Loucy (cell line): ENCODE measurements at regions not wholly inside any gene's neighbourhood (a gene's known extent, or its start where the extent isn't known, plus 50 kb on each side); places are given as distances from the start of the nearest gene placed in this dataset.

Experiments
- H2AFZ ChIP-seq: fragments of 200-600 bp; sonication (generic); 2 replicates; pipeline ENCODE4 v1.6.0; 2016; ENCODE audit warnings: antibody characterized with exemption, mild to moderate bottlenecking, low read length, moderate library complexity
- H3F3A ChIP-seq: fragments of 200-600 bp; 2 replicates; pipeline ENCODE4 v1.6.0; 2016; ENCODE audit warnings: antibody characterized with exemption, low read depth, mild to moderate bottlenecking
- H3K27me3 ChIP-seq: fragments of 200-600 bp; sonication (generic); 2 replicates; pipeline ENCODE4 v1.6.1; 2014; ENCODE audit warnings: low read length, mild to moderate bottlenecking; ENCODE audit not compliant: insufficient read depth, poor library complexity, severe bottlenecking
- H3K36me3 ChIP-seq: fragments of 200-600 bp; sonication (generic); 2 replicates; pipeline ENCODE4 v1.6.1; 2016; ENCODE audit warnings: low read length; ENCODE audit not compliant: insufficient read depth
- H3K4me1 ChIP-seq: fragments of 200-600 bp; sonication (generic); 2 replicates; pipeline ENCODE4 v1.5.1; 2014; ENCODE audit warnings: low read length, mild to moderate bottlenecking; ENCODE audit not compliant: insufficient read depth, poor library complexity, severe bottlenecking
- H3K4me2 ChIP-seq: fragments of 200-600 bp; sonication (generic); 2 replicates; pipeline ENCODE4 v1.6.0; 2014; ENCODE audit warnings: antibody characterized with exemption, low read length, low read depth, mild to moderate bottlenecking; ENCODE audit not compliant: poor library complexity, severe bottlenecking
- H3K4me3 ChIP-seq: fragments of 200-600 bp; sonication (generic); 2 replicates; pipeline ENCODE4 v1.5.1; 2014; ENCODE audit warnings: low read length, mild to moderate bottlenecking, mixed read lengths; ENCODE audit not compliant: poor library complexity, severe bottlenecking
- H3K79me2 ChIP-seq: fragments of 200-600 bp; sonication (generic); 2 replicates; pipeline ENCODE4 v1.6.1; 2014; ENCODE audit warnings: low read length; ENCODE audit not compliant: insufficient read depth
- H3K9ac ChIP-seq: fragments of 200-600 bp; sonication (generic); 2 replicates; pipeline ENCODE4 v1.6.0; 2014; ENCODE audit warnings: mild to moderate bottlenecking, low read depth, low read length, moderate library complexity; ENCODE audit not compliant: poor library complexity, severe bottlenecking
- H3K9me2 ChIP-seq: fragments of 200-600 bp; sonication (generic); replicated peaks from 2 replicates; pipeline ENCODE4 v1.6.1; 2016; ENCODE audit warnings: low read depth, low read length, mixed read lengths
- H3K9me3 ChIP-seq: fragments of 200-600 bp; sonication (generic); 2 replicates; pipeline ENCODE4 v1.6.1; 2014; ENCODE audit warnings: mild to moderate bottlenecking, antibody characterized with exemption, low read length, low read depth; ENCODE audit not compliant: insufficient read depth
- H4K20me1 ChIP-seq: fragments of 200-600 bp; sonication (generic); 2 replicates; pipeline ENCODE4 v1.6.0; 2014; ENCODE audit warnings: antibody characterized with exemption, low read length, mild to moderate bottlenecking; ENCODE audit not compliant: insufficient read depth, poor library complexity, severe bottlenecking
- CTCF ChIP-seq: fragments of 200-600 bp; sonication (generic); conservative IDR thresholded peaks from 2 replicates; pipeline ENCODE4 v1.5.1; 2014; ENCODE audit warnings: mild to moderate bottlenecking, antibody characterized with exemption, low read length
- EZH2phosphoT487 ChIP-seq: fragments of 200-600 bp; IDR thresholded peaks from 2 replicates; pipeline ENCODE4 v1.6.1; 2018; ENCODE audit warnings: antibody characterized with exemption, mild to moderate bottlenecking, moderate library complexity, borderline replicate concordance

GRCh38 chr17:77501101-77501566 is 360.4 kb downstream of the SEC14L1 start:
- H3K9me3 ChIP-seq = no peaks in the 10 kb centered on the region
- H3F3A ChIP-seq = no peaks in the 10 kb centered on the region; the same call in 1 of the 2 replicates
- H3K4me1 ChIP-seq = no peaks in the 10 kb centered on the region
- no peaks in the 10 kb centered on the region for H3K79me2 ChIP-seq
- no peaks in the 10 kb centered on the region for H3K9me2 ChIP-seq
- H3K4me3 ChIP-seq = no peak overlapping the region
- H3K36me3 ChIP-seq = peaks cover 46% of the 10 kb centered on the region; the same call in 1 of the 2 replicates
- TF ChIP-seq CTCF (peak; percentile 73), EZH2phosphoT487 (no peak)
- no peak overlapping the region for H2AFZ ChIP-seq
- H3K9ac ChIP-seq = no peak overlapping the region
- H3K4me2 ChIP-seq = no peak overlapping the region
- no peaks in the 10 kb centered on the region for H3K27me3 ChIP-seq
- no peaks in the 10 kb centered on the region for H4K20me1 ChIP-seq

GRCh38 chr17:77501751-77502625 is 361.2 kb downstream of the SEC14L1 start:
- H3K9me2 ChIP-seq = no peaks in the 10 kb centered on the region
- H3K4me1 ChIP-seq = no peaks in the 10 kb centered on the region
- H3K9me3 ChIP-seq = no peaks in the 10 kb centered on the region
- no peaks in the 10 kb centered on the region for H3K79me2 ChIP-seq
- H3F3A ChIP-seq = no peaks in the 10 kb centered on the region; the same call in 1 of the 2 replicates
- H3K36me3 ChIP-seq = peaks cover 37% of the 10 kb centered on the region; the same call in 1 of the 2 replicates
- H4K20me1 ChIP-seq = no peaks in the 10 kb centered on the region
- H3K9ac ChIP-seq = no peak overlapping the region
- TF ChIP-seq EZH2phosphoT487 (no peak), CTCF (no peak)
- H3K4me2 ChIP-seq = no peak overlapping the region
- no peak overlapping the region for H2AFZ ChIP-seq
- H3K27me3 ChIP-seq = no peaks in the 10 kb centered on the region
- no peak overlapping the region for H3K4me3 ChIP-seq

- Histone ChIP-seq H3K4me2 (no peak overlapping the region), H3K4me3 (no peak overlapping the region), H4K20me1 (no peaks in the 10 kb centered on the region), H3K9me2 (no peaks in the 10 kb centered on the region), H3K9me3 (no peaks in the 10 kb centered on the region), H3K4me1 (no peaks in the 10 kb centered on the region), H3F3A (no peaks in the 10 kb centered on the region; the same call in 1 of the 2 replicates), H3K36me3 (peaks cover 30% of the 10 kb centered on the region; the same call in 1 of the 2 replicates), H3K27me3 (no peaks in the 10 kb centered on the region), H2AFZ (no peak overlapping the region), H3K9ac (no peak overlapping the region), H3K79me2 (no peaks in the 10 kb centered on the region)
- no peak for TF ChIP-seq CTCF
- TF ChIP-seq EZH2phosphoT487 = no peak
Observed at GRCh38 chr17:77502626-77503292, 362.0 kb downstream of the SEC14L1 start.
